H9 (cell line): ENCODE measurements at regions not wholly inside any gene's neighbourhood (a gene's known extent, or its start where the extent isn't known, plus 50 kb on each side); places are given as distances from the start of the nearest gene placed in this dataset.

Experiments used
- DNase-seq: peaks from one replicate; pipeline ENCODE4 v3.0.0-alpha.2; 2017
- H2AFZ ChIP-seq: one replicate; pipeline ENCODE4 v1.6.1; 2013; ENCODE audit warnings: mild to moderate bottlenecking, low read length, control low read depth, moderate library complexity
- H2AK5ac ChIP-seq: 2 replicates; pipeline ENCODE4 v1.6.1; 2013; ENCODE audit warnings: low read length, control low read depth, mixed read lengths; ENCODE audit not compliant: insufficient read length
- H2BK120ac ChIP-seq: one replicate; pipeline ENCODE4 v1.6.1; 2013; ENCODE audit warnings: low read depth, mild to moderate bottlenecking, low read length, control low read depth, inconsistent platforms; ENCODE audit not compliant: poor library complexity, severe bottlenecking
- H2BK12ac ChIP-seq: 2 replicates; pipeline ENCODE4 v1.6.1; 2013; ENCODE audit warnings: low read length, control low read depth, mixed read lengths, low read depth; ENCODE audit not compliant: insufficient read length
- H2BK15ac ChIP-seq: 2 replicates; pipeline ENCODE4 v1.6.1; 2013; ENCODE audit warnings: low read depth, low read length, control low read depth
- H2BK20ac ChIP-seq: one replicate; pipeline ENCODE4 v1.6.1; 2013; ENCODE audit warnings: low read depth, mild to moderate bottlenecking, low read length, control low read depth, inconsistent platforms; ENCODE audit not compliant: poor library complexity, severe bottlenecking
- H2BK5ac ChIP-seq: 2 replicates; pipeline ENCODE4 v1.6.1; 2013; ENCODE audit warnings: low read length, control low read depth, mixed read lengths; ENCODE audit not compliant: insufficient read length
- H3K14ac ChIP-seq: 2 replicates; pipeline ENCODE4 v1.6.1; 2013; ENCODE audit warnings: low read length, control low read depth; ENCODE audit not compliant: insufficient read depth
- H3K18ac ChIP-seq: 2 replicates; pipeline ENCODE4 v1.6.1; 2013; ENCODE audit warnings: low read depth, mild to moderate bottlenecking, mixed read lengths, low read length, control low read depth; ENCODE audit not compliant: insufficient read length
- H3K23ac ChIP-seq: 2 replicates; pipeline ENCODE4 v1.6.1; 2013; ENCODE audit warnings: low read length, control low read depth, mixed read lengths, low read depth; ENCODE audit not compliant: insufficient read length
- H3K23me2 ChIP-seq: 2 replicates; pipeline ENCODE4 v1.6.1; 2013; ENCODE audit warnings: low read depth, mild to moderate bottlenecking, mixed read lengths, low read length, control low read depth; ENCODE audit not compliant: insufficient read length, poor library complexity, severe bottlenecking
- H3K27ac ChIP-seq: 2 replicates; pipeline ENCODE4 v1.5.1; 2013; ENCODE audit warnings: low read length, control low read depth, mixed read lengths, low read depth; ENCODE audit not compliant: insufficient read length
- H3K27me3 ChIP-seq: 2 replicates; pipeline ENCODE4 v1.6.1; 2013; ENCODE audit warnings: low read length, control low read depth, inconsistent platforms; ENCODE audit not compliant: insufficient read depth
- H3K4ac ChIP-seq: 2 replicates; pipeline ENCODE4 v1.6.1; 2013; ENCODE audit warnings: low read depth, mild to moderate bottlenecking, control low read depth, inconsistent platforms, low read length, moderate library complexity
- H3K4me1 ChIP-seq: 2 replicates; pipeline ENCODE4 v1.6.1; 2013; ENCODE audit warnings: low read length, control low read depth, inconsistent platforms; ENCODE audit not compliant: insufficient read depth
- H3K4me2 ChIP-seq: 2 replicates; pipeline ENCODE4 v1.6.1; 2013; ENCODE audit warnings: low read length, control low read depth, mixed read lengths; ENCODE audit not compliant: insufficient read length, insufficient read depth
- H3K56ac ChIP-seq: 2 replicates; pipeline ENCODE4 v1.6.1; 2013; ENCODE audit warnings: low read depth, mild to moderate bottlenecking, mixed read lengths, low read length, control low read depth; ENCODE audit not compliant: insufficient read length
- H3K79me1 ChIP-seq: 2 replicates; pipeline ENCODE4 v1.6.1; 2013; ENCODE audit warnings: low read depth, mild to moderate bottlenecking, moderate library complexity, low read length, control low read depth, inconsistent platforms; ENCODE audit not compliant: insufficient read depth, poor library complexity, severe bottlenecking
- H3K79me2 ChIP-seq: 2 replicates; pipeline ENCODE4 v1.6.1; 2013; ENCODE audit warnings: low read length, control low read depth, inconsistent platforms; ENCODE audit not compliant: insufficient read depth
- H3K9ac ChIP-seq: 2 replicates; pipeline ENCODE4 v1.6.1; 2013; ENCODE audit warnings: low read length, control low read depth, mixed read lengths; ENCODE audit not compliant: insufficient read length; ENCODE audit errors: extremely low read depth
- H3K9me3 ChIP-seq: one replicate; pipeline ENCODE4 v1.6.1; 2013; ENCODE audit warnings: low read depth, low read length, inconsistent platforms; ENCODE audit not compliant: control insufficient read depth
- H3T11ph ChIP-seq: one replicate; pipeline ENCODE4 v1.6.1; 2013; ENCODE audit warnings: mild to moderate bottlenecking, low read length, control low read depth, inconsistent platforms
- H4K20me1 ChIP-seq: one replicate; pipeline ENCODE4 v1.6.1; 2013; ENCODE audit not compliant: control insufficient read depth, insufficient read length, insufficient read depth
- H4K5ac ChIP-seq: 2 replicates; pipeline ENCODE4 v1.6.1; 2013; ENCODE audit warnings: low read depth, mild to moderate bottlenecking, mixed read lengths, low read length, control low read depth; ENCODE audit not compliant: insufficient read length
- H4K8ac ChIP-seq: replicated peaks from 2 replicates; pipeline ENCODE4 v1.6.1; 2013; ENCODE audit warnings: low read length, control low read depth, mixed read lengths, low read depth; ENCODE audit not compliant: insufficient read length
- H4K91ac ChIP-seq: 2 replicates; pipeline ENCODE4 v1.6.1; 2013; ENCODE audit warnings: low read depth, mild to moderate bottlenecking, moderate library complexity, mixed read lengths, low read length, control low read depth; ENCODE audit not compliant: insufficient read length
- H3K27ac Mint-ChIP-seq, 3 experiments: 2 replicates in 2 of 3; 3 replicates in 1 of 3; pipeline ENCODE4 v1.8.0; 2020 to 2021; ENCODE audit warnings: mixed read lengths in 3 of 3, mild to moderate bottlenecking in 1 of 3, moderate library complexity in 1 of 3
- H3K27me3 Mint-ChIP-seq: 2 replicates; pipeline ENCODE4 v1.8.0; 2021; ENCODE audit warnings: low read depth, mild to moderate bottlenecking, moderate library complexity, mixed read lengths
- H3K36me3 Mint-ChIP-seq, 3 experiments: 2 replicates in 2 of 3; 3 replicates in 1 of 3; pipeline ENCODE4 v1.8.0; 2020 to 2021; ENCODE audit warnings: low read depth in 3 of 3, mixed read lengths in 3 of 3; ENCODE audit not compliant: insufficient read depth in 1 of 3
- H3K4me1 Mint-ChIP-seq, 2 experiments: 2 replicates each; pipeline ENCODE4 v1.8.0; 2020; ENCODE audit warnings: mixed read lengths in 2 of 2
- H3K4me3 Mint-ChIP-seq, 2 experiments: 2 replicates in 1 of 2; 3 replicates in 1 of 2; pipeline ENCODE4 v1.8.0; 2020 to 2021; ENCODE audit warnings: mild to moderate bottlenecking in 2 of 2, mixed read lengths in 2 of 2, moderate library complexity in 1 of 2
- H3K9me3 Mint-ChIP-seq, 2 experiments: 2 replicates in 1 of 2; 3 replicates in 1 of 2; pipeline ENCODE4 v1.8.0; 2020; ENCODE audit warnings: mild to moderate bottlenecking in 2 of 2, mixed read lengths in 2 of 2, moderate library complexity in 1 of 2
- CTCF ChIP-seq: fragments of 200-600 bp; sonication (generic); conservative IDR thresholded peaks from 3 replicates; pipeline ENCODE4 v1.8.0; 2021; ENCODE audit warnings: antibody characterized with exemption, mild to moderate bottlenecking
- WGBS: extraction: QIAGEN DNeasy Blood & Tissue Kit; methylation state at CpG from one replicate; pipeline ENCODE4 v1.1.7; 2013; ENCODE audit warnings: missing lambda C conversion rate, low lambda C conversion rate, mixed read lengths; ENCODE audit not compliant: insufficient read length; ENCODE audit errors: extremely low coverage; 5-methylcytosine and 5-hydroxymethylcytosine counted together

- Histone ChIP-seq H2BK120ac (no peak overlapping the region), H3K9me3 (no peaks in the 10 kb centered on the region), H4K8ac (no peak overlapping the region), H3K23ac (no peak overlapping the region), H3K27me3 (no peaks in the 10 kb centered on the region), H3K4me2 (no peak overlapping the region), H3K4ac (no peak overlapping the region), H2BK20ac (no peak overlapping the region), H2AFZ (no peak overlapping the region), H3K56ac (no peak overlapping the region), H2BK12ac (no peak overlapping the region), H2BK15ac (no peak overlapping the region), H4K20me1 (no peaks in the 10 kb centered on the region), H3K79me2 (no peaks in the 10 kb centered on the region), H3K14ac (no peak overlapping the region), H4K5ac (no peak overlapping the region), H3K9ac (no peak overlapping the region), H2BK5ac (no peak overlapping the region), H3K79me1 (no peaks in the 10 kb centered on the region), H3K18ac (no peak overlapping the region), H3K4me1 (no peaks in the 10 kb centered on the region), H3K23me2 (no peaks in the 10 kb centered on the region), H2AK5ac (no peak overlapping the region), H3T11ph (no peak overlapping the region), H3K27ac (no peak overlapping the region), H4K91ac (no peak overlapping the region)
- WGBS = no CpG with 5 or more reads among the region's 2 CpGs
- no peak overlapping the region for H3K4me3 Mint-ChIP-seq
- H3K27ac Mint-ChIP-seq = no peak overlapping the region
- no peak for DNase-seq
- H3K36me3 Mint-ChIP-seq = peaks cover 2 to 24% (median 10%) of the 10 kb centered on the region in 3 experiments; a peak in 5 of 7 replicates
- H3K27me3 Mint-ChIP-seq = no peaks in the 10 kb centered on the region
- peaks cover 13 to 22% of the 10 kb centered on the region in 2 experiments for H3K9me3 Mint-ChIP-seq
- TF ChIP-seq CTCF = no peak
- H3K4me1 Mint-ChIP-seq = no peaks in the 10 kb centered on the region
Observed at GRCh38 chr12:65705380-65705876, 118.9 kb upstream of the HMGA2 start.
